HFFc6 (cell line): ENCODE measurements at regions not wholly inside any gene's neighbourhood (a gene's known extent, or its start where the extent isn't known, plus 50 kb on each side); places are given as distances from the start of the nearest gene placed in this dataset.

Experiments
- DNase-seq: peaks from one replicate; pipeline ENCODE4 v3.0.0-alpha.2; 2018
- H3K27ac Mint-ChIP-seq: 2 replicates; pipeline ENCODE4 v1.8.0; 2020; ENCODE audit warnings: mild to moderate bottlenecking, mixed read lengths
- H3K27me3 Mint-ChIP-seq: 2 replicates; pipeline ENCODE4 v1.8.0; 2021; ENCODE audit warnings: mild to moderate bottlenecking, moderate library complexity, mixed read lengths; ENCODE audit not compliant: insufficient read depth
- H3K36me3 Mint-ChIP-seq: 2 replicates; pipeline ENCODE4 v1.8.0; 2021; ENCODE audit warnings: low read depth, mixed read lengths
- H3K4me1 Mint-ChIP-seq: 2 replicates; pipeline ENCODE4 v1.8.0; 2020; ENCODE audit warnings: low read depth, mixed read lengths
- H3K4me3 Mint-ChIP-seq: 2 replicates; pipeline ENCODE4 v1.8.0; 2020; ENCODE audit warnings: mild to moderate bottlenecking, moderate library complexity, mixed read lengths
- H3K9me3 Mint-ChIP-seq: 2 replicates; pipeline ENCODE4 v1.8.0; 2020; ENCODE audit warnings: mild to moderate bottlenecking, mixed read lengths
- TF ChIP-seq, protein P1 (sequence below): fragments of 200-600 bp; sonication (generic); IDR thresholded peaks from 2 replicates; pipeline ENCODE4 v1.5.0; 2021; ENCODE audit warnings: antibody characterized with exemption, mild to moderate bottlenecking

DNA sequence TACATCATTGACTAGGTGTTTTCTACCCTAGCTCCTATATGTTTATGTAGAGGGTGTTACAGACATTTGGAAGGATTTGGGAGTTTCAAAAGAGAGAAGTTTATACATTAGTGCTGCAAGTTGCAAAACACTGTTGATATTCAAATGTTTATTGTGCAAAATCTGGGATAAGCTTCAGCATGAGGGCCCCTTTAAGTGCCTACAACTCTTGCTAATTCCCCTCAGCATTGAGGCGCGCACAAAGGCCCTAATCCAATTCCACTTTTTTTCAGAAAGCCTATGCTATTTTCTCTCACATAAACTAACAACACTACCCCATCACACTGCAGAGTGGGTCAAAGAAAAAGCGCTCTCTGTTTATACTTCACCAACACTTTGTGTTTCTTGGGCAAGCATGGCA is 208.0 kb downstream of the NR2F2 start:
- H3K36me3 Mint-ChIP-seq, result no peaks in the 10 kb centered on the region
- H3K9me3 Mint-ChIP-seq, result peaks cover 3% of the 10 kb centered on the region; the same call in 1 of the 2 replicates
- no peak for DNase-seq
- TF ChIP-seq, protein P1, sequence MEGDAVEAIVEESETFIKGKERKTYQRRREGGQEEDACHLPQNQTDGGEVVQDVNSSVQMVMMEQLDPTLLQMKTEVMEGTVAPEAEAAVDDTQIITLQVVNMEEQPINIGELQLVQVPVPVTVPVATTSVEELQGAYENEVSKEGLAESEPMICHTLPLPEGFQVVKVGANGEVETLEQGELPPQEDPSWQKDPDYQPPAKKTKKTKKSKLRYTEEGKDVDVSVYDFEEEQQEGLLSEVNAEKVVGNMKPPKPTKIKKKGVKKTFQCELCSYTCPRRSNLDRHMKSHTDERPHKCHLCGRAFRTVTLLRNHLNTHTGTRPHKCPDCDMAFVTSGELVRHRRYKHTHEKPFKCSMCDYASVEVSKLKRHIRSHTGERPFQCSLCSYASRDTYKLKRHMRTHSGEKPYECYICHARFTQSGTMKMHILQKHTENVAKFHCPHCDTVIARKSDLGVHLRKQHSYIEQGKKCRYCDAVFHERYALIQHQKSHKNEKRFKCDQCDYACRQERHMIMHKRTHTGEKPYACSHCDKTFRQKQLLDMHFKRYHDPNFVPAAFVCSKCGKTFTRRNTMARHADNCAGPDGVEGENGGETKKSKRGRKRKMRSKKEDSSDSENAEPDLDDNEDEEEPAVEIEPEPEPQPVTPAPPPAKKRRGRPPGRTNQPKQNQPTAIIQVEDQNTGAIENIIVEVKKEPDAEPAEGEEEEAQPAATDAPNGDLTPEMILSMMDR, result no peak
- no peak overlapping the region for H3K4me3 Mint-ChIP-seq
- no peaks in the 10 kb centered on the region for H3K4me1 Mint-ChIP-seq
- H3K27ac Mint-ChIP-seq, result no peak overlapping the region
- peaks cover 1% of the 10 kb centered on the region; the same call in 1 of the 2 replicates for H3K27me3 Mint-ChIP-seq

DNA sequence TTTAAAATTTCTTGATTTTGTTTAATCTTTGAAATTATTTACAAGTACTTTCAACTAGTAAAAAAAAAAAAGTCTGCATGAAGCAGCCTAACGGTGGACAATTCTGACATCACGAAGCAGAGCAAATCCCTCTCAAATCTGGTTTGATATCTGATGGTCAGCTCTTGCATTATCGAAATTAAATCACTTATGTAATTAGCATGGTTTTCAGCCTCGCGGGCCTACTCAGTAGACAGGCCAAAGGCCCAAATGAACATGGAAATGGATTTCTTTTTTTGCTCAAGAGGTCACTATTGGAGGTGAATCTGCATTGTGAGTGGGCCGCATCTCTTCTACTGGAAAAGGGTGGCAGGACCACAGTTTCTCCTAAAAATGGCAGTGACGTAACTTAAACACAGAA is 209.8 kb downstream of the NR2F2 start:
- no peak for DNase-seq
- Mint-ChIP-seq H3K36me3 (no peaks in the 10 kb centered on the region), H3K9me3 (peaks cover 3% of the 10 kb centered on the region; the same call in 1 of the 2 replicates), H3K27ac (no peak overlapping the region), H3K4me1 (no peaks in the 10 kb centered on the region), H3K4me3 (no peak overlapping the region), H3K27me3 (peaks cover 1% of the 10 kb centered on the region; the same call in 1 of the 2 replicates)
- TF ChIP-seq, protein P1, result no peak

DNA sequence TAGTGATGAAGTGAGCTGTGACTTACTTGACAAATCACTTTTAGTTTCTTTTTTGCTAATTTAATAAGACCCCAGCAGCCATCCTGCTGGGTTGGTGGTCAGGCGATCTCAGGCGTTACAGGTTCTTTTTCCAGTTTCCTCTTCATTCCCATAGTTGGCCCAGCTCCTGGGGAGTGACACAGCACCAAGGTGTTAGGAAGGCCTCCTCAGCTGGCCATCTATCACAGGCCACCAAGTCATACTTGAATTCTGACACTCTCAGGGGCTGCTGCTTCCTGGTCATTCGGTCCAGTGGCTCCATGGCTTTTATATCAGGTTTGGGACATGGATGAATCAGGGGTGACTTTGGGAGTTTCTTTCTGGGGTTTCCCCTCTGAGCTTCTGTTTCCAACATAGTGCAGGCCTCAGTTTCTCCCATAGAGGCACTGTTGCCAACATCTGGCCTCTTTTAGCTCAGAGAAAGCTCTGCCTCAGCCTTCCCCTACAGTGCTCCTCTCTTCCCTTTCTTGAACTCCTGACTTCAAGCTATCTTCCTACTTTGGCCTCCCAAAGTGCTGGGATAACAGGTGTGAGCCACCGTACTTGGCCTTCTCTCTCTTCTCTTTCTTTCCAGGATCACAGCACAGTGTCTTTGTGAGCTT is 211.8 kb downstream of the NR2F2 start:
- TF ChIP-seq, protein P1, result no peak
- peaks cover 1% of the 10 kb centered on the region for H3K27me3 Mint-ChIP-seq
- no peak overlapping the region for H3K27ac Mint-ChIP-seq
- no peaks in the 10 kb centered on the region for H3K36me3 Mint-ChIP-seq
- H3K4me1 Mint-ChIP-seq, result no peaks in the 10 kb centered on the region
- H3K9me3 Mint-ChIP-seq, result peaks cover 3% of the 10 kb centered on the region; the same call in 1 of the 2 replicates
- DNase-seq, result no peak
- H3K4me3 Mint-ChIP-seq, result no peak overlapping the region

DNA sequence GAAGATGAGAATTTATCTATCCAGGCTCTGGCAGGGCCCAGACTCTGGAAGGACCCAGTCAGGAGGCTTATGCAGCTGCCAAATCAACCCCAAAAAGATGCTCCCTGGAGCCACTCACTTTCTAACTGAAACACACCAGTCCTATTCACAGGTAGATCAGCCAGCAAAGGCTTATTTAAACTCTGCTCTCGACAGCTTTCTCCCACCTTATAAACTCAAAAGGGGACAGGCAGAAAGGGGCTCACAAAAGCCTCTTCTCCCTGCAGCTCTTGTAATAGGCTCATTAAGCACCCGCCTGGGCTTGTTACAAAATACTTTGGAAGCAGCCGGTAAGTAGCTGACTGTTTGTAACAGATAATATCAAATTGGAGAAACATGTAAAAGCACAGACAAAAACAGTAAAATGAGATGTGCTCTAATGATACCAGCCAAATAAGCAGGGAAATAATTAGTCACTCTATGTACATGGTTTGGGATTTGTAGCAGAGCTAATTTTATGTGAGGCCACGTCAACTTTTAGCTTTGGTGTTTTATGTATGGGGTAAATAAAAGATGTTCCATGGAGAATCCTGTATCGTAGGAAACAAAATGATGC is 213.8 kb downstream of the NR2F2 start:
- Mint-ChIP-seq H3K36me3 (no peaks in the 10 kb centered on the region), H3K9me3 (no peaks in the 10 kb centered on the region; the same call in 1 of the 2 replicates), H3K27ac (no peak overlapping the region), H3K4me3 (no peak overlapping the region), H3K4me1 (no peaks in the 10 kb centered on the region), H3K27me3 (no peaks in the 10 kb centered on the region; the same call in none of the 2 replicates)
- no peak for DNase-seq
- TF ChIP-seq, protein P1, result no peak

DNA sequence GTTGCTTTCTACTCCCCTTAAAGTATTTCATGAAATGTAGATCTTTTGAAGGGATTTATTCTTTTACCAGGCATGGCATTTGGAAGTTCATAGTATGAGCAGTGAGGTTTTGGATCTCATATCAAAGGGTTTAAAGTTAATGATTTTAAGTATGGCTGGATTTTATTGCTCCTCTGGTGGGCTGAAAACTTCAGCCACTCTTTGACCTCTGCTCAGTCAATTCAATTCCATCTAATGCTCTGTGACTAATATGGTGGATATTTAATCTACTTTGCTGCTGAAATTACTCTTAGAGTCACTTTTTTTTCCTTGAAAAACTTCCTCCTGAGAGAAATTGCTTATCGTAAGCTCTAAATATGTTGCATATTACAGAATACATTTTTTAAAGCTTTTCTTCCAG is 218.6 kb downstream of the NR2F2 start:
- TF ChIP-seq, protein P1, result no peak
- Mint-ChIP-seq H3K9me3 (no peaks in the 10 kb centered on the region), H3K27ac (no peak overlapping the region), H3K4me3 (no peak overlapping the region), H3K36me3 (no peaks in the 10 kb centered on the region), H3K27me3 (peaks cover 1% of the 10 kb centered on the region), H3K4me1 (peaks cover 12% of the 10 kb centered on the region; the same call in 1 of the 2 replicates)
- DNase-seq, result no peak
